ENCODE measurements at regions not wholly inside any gene's neighbourhood (a gene's known extent, or its start where the extent isn't known, plus 50 kb on each side); places are given as distances from the start of the nearest gene placed in this dataset.

DNA sequence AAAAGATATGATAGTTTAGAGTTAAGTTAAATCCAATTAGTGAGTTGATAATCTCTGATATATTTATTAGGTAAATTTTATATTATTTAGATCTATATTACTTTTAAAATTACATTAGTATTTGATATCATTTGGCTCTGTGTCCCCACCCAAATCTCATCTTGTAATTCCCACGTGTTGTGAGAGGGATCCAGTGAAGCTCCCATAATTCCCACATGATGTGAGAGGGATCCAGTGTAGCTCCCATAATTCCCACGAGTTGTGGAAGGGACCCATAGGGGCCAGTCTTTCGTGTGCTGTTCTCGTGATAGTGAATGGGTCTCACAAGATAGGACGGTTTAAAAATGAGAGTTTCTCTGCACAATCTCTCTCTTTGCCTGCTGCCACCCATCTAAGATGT is 1183.6 kb downstream of the NSUN3 start:
- H3K27ac ChIP-seq, result no peak overlapping the region
- peaks cover 18% of the 10 kb centered on the region for H3K27me3 ChIP-seq (ENCODE audit: insufficient read depth, low read depth, severe bottlenecking)
- H3K9me3 ChIP-seq (ENCODE audit: severe bottlenecking), result no peaks in the 10 kb centered on the region
- TF ChIP-seq, protein P1, sequence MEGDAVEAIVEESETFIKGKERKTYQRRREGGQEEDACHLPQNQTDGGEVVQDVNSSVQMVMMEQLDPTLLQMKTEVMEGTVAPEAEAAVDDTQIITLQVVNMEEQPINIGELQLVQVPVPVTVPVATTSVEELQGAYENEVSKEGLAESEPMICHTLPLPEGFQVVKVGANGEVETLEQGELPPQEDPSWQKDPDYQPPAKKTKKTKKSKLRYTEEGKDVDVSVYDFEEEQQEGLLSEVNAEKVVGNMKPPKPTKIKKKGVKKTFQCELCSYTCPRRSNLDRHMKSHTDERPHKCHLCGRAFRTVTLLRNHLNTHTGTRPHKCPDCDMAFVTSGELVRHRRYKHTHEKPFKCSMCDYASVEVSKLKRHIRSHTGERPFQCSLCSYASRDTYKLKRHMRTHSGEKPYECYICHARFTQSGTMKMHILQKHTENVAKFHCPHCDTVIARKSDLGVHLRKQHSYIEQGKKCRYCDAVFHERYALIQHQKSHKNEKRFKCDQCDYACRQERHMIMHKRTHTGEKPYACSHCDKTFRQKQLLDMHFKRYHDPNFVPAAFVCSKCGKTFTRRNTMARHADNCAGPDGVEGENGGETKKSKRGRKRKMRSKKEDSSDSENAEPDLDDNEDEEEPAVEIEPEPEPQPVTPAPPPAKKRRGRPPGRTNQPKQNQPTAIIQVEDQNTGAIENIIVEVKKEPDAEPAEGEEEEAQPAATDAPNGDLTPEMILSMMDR (IDR thresholded peaks at IDR 0.05; ENCODE audit: low read depth, low read length), result no peak
- H3K4me3 ChIP-seq (ENCODE audit: low read depth, low read length), result no peak overlapping the region
- DNase-seq, result no peak
- no peaks in the 10 kb centered on the region for H3K36me3 ChIP-seq

DNA sequence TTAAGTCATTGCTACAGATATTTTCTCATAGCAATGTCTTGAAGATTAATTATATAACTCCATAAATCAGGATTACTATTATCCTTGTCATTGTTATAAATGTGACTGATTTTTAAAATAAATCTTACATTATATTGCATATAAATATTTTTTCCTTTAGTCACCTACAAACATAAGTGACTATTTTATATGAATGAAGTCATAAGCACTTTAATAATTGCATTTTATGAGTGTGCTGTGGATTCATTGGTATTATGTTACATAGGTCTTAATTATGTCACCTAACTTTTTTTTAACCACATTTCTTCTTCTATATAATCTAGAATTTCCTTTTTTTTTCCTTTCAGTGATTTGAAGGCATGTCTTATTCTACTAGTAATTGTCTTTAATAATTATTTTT is 1191.2 kb downstream of the NSUN3 start:
- peaks cover 17% of the 10 kb centered on the region for H3K27me3 ChIP-seq (ENCODE audit: insufficient read depth, low read depth, severe bottlenecking)
- H3K27ac ChIP-seq, result no peak overlapping the region
- H3K9me3 ChIP-seq (ENCODE audit: severe bottlenecking), result no peaks in the 10 kb centered on the region
- TF ChIP-seq, protein P1 (IDR thresholded peaks at IDR 0.05; ENCODE audit: low read depth, low read length), result no peak
- H3K36me3 ChIP-seq, result no peaks in the 10 kb centered on the region
- H3K4me3 ChIP-seq (ENCODE audit: low read depth, low read length), result no peak overlapping the region
- no peak for DNase-seq

DNA sequence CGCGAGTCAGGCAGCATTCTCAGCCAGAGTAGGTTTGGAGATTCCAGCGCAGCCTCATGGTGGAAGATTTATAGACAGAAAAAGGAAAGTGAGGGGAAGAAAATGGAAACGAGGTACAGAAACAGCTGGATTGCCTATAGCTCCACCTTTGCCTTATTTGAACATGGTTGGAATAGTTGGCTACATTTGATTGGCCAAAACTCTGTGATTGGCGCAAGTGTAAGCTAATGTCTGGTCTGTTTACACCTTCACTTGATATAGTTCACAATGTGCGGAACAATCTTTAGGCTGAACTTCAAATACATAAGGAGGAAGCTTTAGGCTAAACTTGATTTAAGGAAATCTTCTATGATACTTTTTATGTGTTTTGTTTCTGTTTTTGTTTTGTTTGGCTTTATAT is 1191.9 kb downstream of the NSUN3 start:
- H3K27ac ChIP-seq, result no peak overlapping the region
- H3K36me3 ChIP-seq, result no peaks in the 10 kb centered on the region
- no peak for DNase-seq
- H3K27me3 ChIP-seq (ENCODE audit: insufficient read depth, low read depth, severe bottlenecking), result peaks cover 17% of the 10 kb centered on the region
- H3K4me3 ChIP-seq (ENCODE audit: low read depth, low read length), result no peak overlapping the region
- TF ChIP-seq, protein P1 (IDR thresholded peaks at IDR 0.05; ENCODE audit: low read depth, low read length), result no peak
- no peaks in the 10 kb centered on the region for H3K9me3 ChIP-seq (ENCODE audit: severe bottlenecking)

DNA sequence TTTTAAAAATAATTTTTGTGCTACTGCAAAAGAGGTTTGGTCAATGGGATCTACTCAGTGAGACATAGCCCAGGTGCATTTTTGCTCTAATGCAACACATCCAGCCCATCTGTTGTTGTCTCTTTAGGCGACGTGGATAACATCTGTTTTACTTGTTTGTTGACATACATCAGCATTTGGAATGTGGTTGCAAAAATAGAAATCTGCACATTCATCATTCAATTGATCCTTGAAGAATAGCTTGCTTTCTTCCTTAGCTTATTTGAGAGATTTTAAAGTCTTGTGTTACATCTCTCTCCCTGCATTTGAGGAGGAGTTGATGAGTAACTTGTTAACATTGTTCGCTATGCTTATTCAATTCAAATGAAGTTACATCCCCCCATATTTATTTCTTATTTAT is 1202.3 kb downstream of the NSUN3 start:
- Histone ChIP-seq H3K36me3 (no peaks in the 10 kb centered on the region), H3K27me3 (ENCODE audit: insufficient read depth, low read depth, severe bottlenecking) (peaks cover 61% of the 10 kb centered on the region), H3K9me3 (ENCODE audit: severe bottlenecking) (no peaks in the 10 kb centered on the region), H3K27ac (no peak overlapping the region), H3K4me3 (ENCODE audit: low read depth, low read length) (no peak overlapping the region)
- no peak for DNase-seq
- TF ChIP-seq, protein P1 (IDR thresholded peaks at IDR 0.05; ENCODE audit: low read depth, low read length), result no peak

DNA sequence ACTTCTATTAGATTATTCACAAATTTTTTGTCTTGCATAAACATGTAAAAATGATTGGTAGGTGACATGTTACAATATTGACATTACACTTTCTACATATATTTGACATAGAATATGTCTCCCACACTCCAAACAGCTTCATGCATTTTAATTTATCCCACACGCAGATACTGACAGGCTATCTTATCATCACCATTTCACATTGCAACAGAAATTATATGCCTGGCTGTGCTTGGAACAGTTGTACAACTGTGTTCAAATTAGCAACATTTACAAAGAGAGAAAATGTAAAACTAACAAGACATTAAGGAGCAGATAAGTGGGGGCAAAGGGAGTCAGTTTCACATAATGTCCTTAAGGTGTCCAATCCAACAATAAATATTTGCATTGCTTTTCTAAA is 1208.5 kb downstream of the NSUN3 start:
- H3K4me3 ChIP-seq (ENCODE audit: low read depth, low read length), result no peak overlapping the region
- no peak overlapping the region for H3K27ac ChIP-seq
- H3K9me3 ChIP-seq (ENCODE audit: severe bottlenecking), result no peaks in the 10 kb centered on the region
- TF ChIP-seq, protein P1 (IDR thresholded peaks at IDR 0.05; ENCODE audit: low read depth, low read length), result no peak
- H3K27me3 ChIP-seq (ENCODE audit: insufficient read depth, low read depth, severe bottlenecking), result peaks cover 45% of the 10 kb centered on the region
- DNase-seq, result no peak
- no peaks in the 10 kb centered on the region for H3K36me3 ChIP-seq

DNA sequence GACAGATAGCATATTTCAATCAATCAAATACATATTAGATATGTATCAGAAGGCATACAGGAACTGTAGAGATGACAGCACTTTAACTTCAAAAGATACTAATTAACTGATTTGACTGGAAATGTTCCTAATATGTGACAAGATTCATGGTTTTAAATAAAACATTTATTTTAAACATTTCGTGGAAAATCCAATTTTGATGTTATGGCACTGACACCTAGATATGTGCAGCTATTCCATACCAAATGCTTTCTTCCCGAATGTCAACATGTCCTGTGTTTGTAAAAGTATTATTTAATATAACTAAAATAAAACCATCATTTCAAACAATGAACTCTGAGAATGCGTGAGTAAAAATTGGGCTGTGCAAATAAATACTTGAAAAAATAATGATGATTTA is 1209.3 kb downstream of the NSUN3 start:
- Histone ChIP-seq H3K4me3 (ENCODE audit: low read depth, low read length) (no peak overlapping the region), H3K27me3 (ENCODE audit: insufficient read depth, low read depth, severe bottlenecking) (peaks cover 42% of the 10 kb centered on the region), H3K27ac (no peak overlapping the region), H3K36me3 (no peaks in the 10 kb centered on the region), H3K9me3 (ENCODE audit: severe bottlenecking) (no peaks in the 10 kb centered on the region)
- DNase-seq, result no peak
- TF ChIP-seq, protein P1 (IDR thresholded peaks at IDR 0.05; ENCODE audit: low read depth, low read length), result no peak
